Stimulated activated naive CD8-positive, alpha-beta T cell treated with anti-CD3 and anti-CD28 coated beads, Interleukin-15, amount 100 ng/mL, for 72 hours (primary cell): ENCODE measurements at regions not wholly inside any gene's neighbourhood (a gene's known extent, or its start where the extent isn't known, plus 50 kb on each side); places are given as distances from the start of the nearest gene placed in this dataset.

Source experiments
- ATAC-seq: fragments of 150-1000 bp; cut with Tn5 transposase; 2 replicates; pipeline ENCODE4 v1.10.0; 2021; ENCODE audit warnings: mild to moderate bottlenecking, moderate library complexity
- DNase-seq, 2 donors: peaks; one replicate each; pipeline ENCODE4 v3.0.0; 2021 to 2022
- H3K27ac Mint-ChIP-seq, 2 donors: one replicate each; pipeline ENCODE4 v1.8.0; 2022; ENCODE audit warnings: mild to moderate bottlenecking in 2 of 2, mixed read lengths in 2 of 2, moderate library complexity in 2 of 2
- H3K27me3 Mint-ChIP-seq: one replicate; pipeline ENCODE4 v1.8.0; 2022; ENCODE audit warnings: mixed read lengths
- H3K4me1 Mint-ChIP-seq: one replicate; pipeline ENCODE4 v1.8.0; 2022; ENCODE audit warnings: mild to moderate bottlenecking, mixed read lengths
- H3K4me3 Mint-ChIP-seq, 2 donors: one replicate each; pipeline ENCODE4 v1.8.0; 2022; ENCODE audit warnings: mild to moderate bottlenecking in 2 of 2, mixed read lengths in 2 of 2, moderate library complexity in 1 of 2
- H3K9me3 Mint-ChIP-seq, 2 donors: one replicate each; pipeline ENCODE4 v1.8.0; 2022; ENCODE audit warnings: mixed read lengths in 2 of 2

GRCh38 chr5:68961762-68962161 is 132.1 kb upstream of the SLC30A5 start:
- no peaks in the 10 kb centered on the region for H3K4me1 Mint-ChIP-seq
- ATAC-seq (no peak), DNase-seq (no peak)
- no peak overlapping the region for H3K4me3 Mint-ChIP-seq
- H3K27me3 Mint-ChIP-seq, result no peaks in the 10 kb centered on the region
- H3K9me3 Mint-ChIP-seq, result no peaks in the 10 kb centered on the region
- no peak overlapping the region for H3K27ac Mint-ChIP-seq

- Mint-ChIP-seq H3K27me3 (no peaks in the 10 kb centered on the region), H3K4me3 (no peak overlapping the region), H3K9me3 (no peaks in the 10 kb centered on the region), H3K27ac (no peak overlapping the region), H3K4me1 (no peaks in the 10 kb centered on the region)
- no peak for ATAC-seq
- DNase-seq, result peak; percentile 3 to 21
These were observed 130.9 kb upstream of the SLC30A5 start for GRCh38 chr5:68962757-68963484.

GRCh38 chr5:68964679-68965078 is 129.1 kb upstream of the SLC30A5 start:
- Mint-ChIP-seq H3K9me3 (no peaks in the 10 kb centered on the region), H3K4me1 (no peaks in the 10 kb centered on the region), H3K4me3 (no peak overlapping the region), H3K27me3 (no peaks in the 10 kb centered on the region), H3K27ac (no peak overlapping the region)
- no peak for DNase-seq
- no peak for ATAC-seq

GRCh38 chr5:68965926-68966325 is 127.9 kb upstream of the SLC30A5 start:
- H3K4me3 Mint-ChIP-seq, result no peak overlapping the region
- no peaks in the 10 kb centered on the region for H3K27me3 Mint-ChIP-seq
- DNase-seq (no peak), ATAC-seq (no peak)
- H3K27ac Mint-ChIP-seq, result no peak overlapping the region
- no peaks in the 10 kb centered on the region for H3K4me1 Mint-ChIP-seq
- H3K9me3 Mint-ChIP-seq, result no peaks in the 10 kb centered on the region

- no peak for DNase-seq
- H3K4me3 Mint-ChIP-seq, result no peak overlapping the region
- H3K27ac Mint-ChIP-seq, result no peak overlapping the region
- no peak for ATAC-seq
- no peaks in the 10 kb centered on the region for H3K4me1 Mint-ChIP-seq
- H3K9me3 Mint-ChIP-seq, result no peaks in the 10 kb centered on the region
- H3K27me3 Mint-ChIP-seq, result no peaks in the 10 kb centered on the region
These were observed 127.2 kb upstream of the SLC30A5 start for GRCh38 chr5:68966596-68966995.

- ATAC-seq (no peak), DNase-seq (no peak)
- Mint-ChIP-seq H3K27ac (no peak overlapping the region), H3K4me3 (no peak overlapping the region), H3K27me3 (no peaks in the 10 kb centered on the region), H3K9me3 (peaks cover 0 to 3% of the 10 kb centered on the region in 2 donors), H3K4me1 (no peaks in the 10 kb centered on the region)
These were observed 125.4 kb upstream of the SLC30A5 start for GRCh38 chr5:68968429-68968828.

GRCh38 chr5:68970617-68971016 is 123.2 kb upstream of the SLC30A5 start:
- Mint-ChIP-seq H3K4me3 (no peak overlapping the region), H3K27me3 (no peaks in the 10 kb centered on the region), H3K27ac (no peak overlapping the region), H3K4me1 (no peaks in the 10 kb centered on the region), H3K9me3 (peaks cover 3 to 25% of the 10 kb centered on the region in 2 donors)
- DNase-seq (no peak), ATAC-seq (no peak)

GRCh38 chr5:68973696-68974095 is 120.1 kb upstream of the SLC30A5 start:
- no peak overlapping the region for H3K4me3 Mint-ChIP-seq
- peaks cover 28 to 45% of the 10 kb centered on the region in 2 donors for H3K9me3 Mint-ChIP-seq
- H3K4me1 Mint-ChIP-seq, result no peaks in the 10 kb centered on the region
- H3K27ac Mint-ChIP-seq, result no peak overlapping the region
- DNase-seq, result no peak
- ATAC-seq, result no peak
- no peaks in the 10 kb centered on the region for H3K27me3 Mint-ChIP-seq

- DNase-seq (no peak), ATAC-seq (no peak)
- H3K4me1 Mint-ChIP-seq, result no peaks in the 10 kb centered on the region
- no peak overlapping the region for H3K27ac Mint-ChIP-seq
- no peak overlapping the region for H3K4me3 Mint-ChIP-seq
- H3K27me3 Mint-ChIP-seq, result no peaks in the 10 kb centered on the region
- peaks cover 6 to 11% of the 10 kb centered on the region in 2 donors for H3K9me3 Mint-ChIP-seq
These were observed 110.8 kb upstream of the SLC30A5 start for GRCh38 chr5:68983043-68983442.

- no peak for ATAC-seq
- H3K27ac Mint-ChIP-seq, result no peak overlapping the region
- no peak overlapping the region for H3K4me3 Mint-ChIP-seq
- no peaks in the 10 kb centered on the region for H3K4me1 Mint-ChIP-seq
- peaks cover 0 to 4% of the 10 kb centered on the region in 2 donors for H3K9me3 Mint-ChIP-seq
- H3K27me3 Mint-ChIP-seq, result no peaks in the 10 kb centered on the region
- no peak for DNase-seq
These were observed 109.9 kb upstream of the SLC30A5 start for GRCh38 chr5:68983959-68984358.

- DNase-seq (no peak), ATAC-seq (no peak)
- peaks cover 10% of the 10 kb centered on the region for H3K4me1 Mint-ChIP-seq
- H3K9me3 Mint-ChIP-seq, result peaks cover 0 to 8% of the 10 kb centered on the region in 2 donors
- no peaks in the 10 kb centered on the region for H3K27me3 Mint-ChIP-seq
- H3K27ac Mint-ChIP-seq, result no peak overlapping the region
- no peak overlapping the region for H3K4me3 Mint-ChIP-seq
These were observed 102.3 kb upstream of the SLC30A5 start for GRCh38 chr5:68991279-68992084.

- H3K27ac Mint-ChIP-seq, result no peak overlapping the region
- H3K27me3 Mint-ChIP-seq, result no peaks in the 10 kb centered on the region
- no peak overlapping the region for H3K4me3 Mint-ChIP-seq
- ATAC-seq (no peak), DNase-seq (no peak)
- H3K4me1 Mint-ChIP-seq, result peaks cover 10% of the 10 kb centered on the region
- peaks cover 0 to 8% of the 10 kb centered on the region in 2 donors for H3K9me3 Mint-ChIP-seq
These were observed 99.2 kb upstream of the SLC30A5 start for GRCh38 chr5:68994645-68995044.

GRCh38 chr5:68995845-68996545 is 97.8 kb upstream of the SLC30A5 start:
- no peak overlapping the region for H3K27ac Mint-ChIP-seq
- no peaks in the 10 kb centered on the region for H3K27me3 Mint-ChIP-seq
- ATAC-seq, result no peak
- H3K4me3 Mint-ChIP-seq, result no peak overlapping the region
- H3K4me1 Mint-ChIP-seq, result peaks cover 10% of the 10 kb centered on the region
- no peak for DNase-seq
- H3K9me3 Mint-ChIP-seq, result no peaks in the 10 kb centered on the region

GRCh38 chr5:68999181-68999580 is 94.6 kb upstream of the SLC30A5 start:
- DNase-seq (no peak), ATAC-seq (no peak)
- no peak overlapping the region for H3K27ac Mint-ChIP-seq
- no peak overlapping the region for H3K4me3 Mint-ChIP-seq
- peaks cover 10% of the 10 kb centered on the region for H3K4me1 Mint-ChIP-seq
- no peaks in the 10 kb centered on the region for H3K27me3 Mint-ChIP-seq
- no peaks in the 10 kb centered on the region for H3K9me3 Mint-ChIP-seq

- H3K4me3 Mint-ChIP-seq, result no peak overlapping the region
- H3K9me3 Mint-ChIP-seq, result no peaks in the 10 kb centered on the region
- H3K27me3 Mint-ChIP-seq, result no peaks in the 10 kb centered on the region
- no peak overlapping the region for H3K27ac Mint-ChIP-seq
- DNase-seq (no peak), ATAC-seq (no peak)
- peaks cover 9% of the 10 kb centered on the region for H3K4me1 Mint-ChIP-seq
These were observed 93.4 kb upstream of the SLC30A5 start for GRCh38 chr5:69000216-69000919.
